ENCODE measurements at regions not wholly inside any gene's neighbourhood (a gene's known extent, or its start where the extent isn't known, plus 50 kb on each side); places are given as distances from the start of the nearest gene placed in this dataset.
"Not testable (repeated sequence)": the region's sequence is repeated elsewhere in the genome, so short reads cannot be mapped to it uniquely, and the experiment has no call there.

- ATAC-seq: peak; percentile 21 to 25
Observed at GRCh38 chr12:13342971-13343370, 146.4 kb downstream of the EMP1 start.

DNA sequence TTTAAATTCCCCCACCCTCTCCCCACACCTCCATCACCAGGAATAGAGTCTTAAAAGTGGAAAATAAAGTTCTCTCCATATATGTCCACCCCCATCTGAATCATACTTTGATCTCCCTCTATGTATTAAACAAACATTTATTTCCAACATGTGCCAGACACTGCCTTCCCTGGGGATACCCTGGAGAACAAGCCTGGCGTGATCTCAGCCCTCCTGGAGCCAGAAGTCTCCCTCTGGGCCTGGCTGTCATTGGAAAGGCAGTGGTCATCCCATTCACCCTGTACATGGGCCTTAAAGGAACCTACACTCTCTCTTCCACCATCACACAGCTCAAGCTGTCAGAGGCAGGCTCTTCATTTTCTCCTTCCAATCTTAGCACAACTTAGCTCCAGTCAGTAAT is 143.6 kb downstream of the EMP1 start:
- ATAC-seq: no peak

DNA sequence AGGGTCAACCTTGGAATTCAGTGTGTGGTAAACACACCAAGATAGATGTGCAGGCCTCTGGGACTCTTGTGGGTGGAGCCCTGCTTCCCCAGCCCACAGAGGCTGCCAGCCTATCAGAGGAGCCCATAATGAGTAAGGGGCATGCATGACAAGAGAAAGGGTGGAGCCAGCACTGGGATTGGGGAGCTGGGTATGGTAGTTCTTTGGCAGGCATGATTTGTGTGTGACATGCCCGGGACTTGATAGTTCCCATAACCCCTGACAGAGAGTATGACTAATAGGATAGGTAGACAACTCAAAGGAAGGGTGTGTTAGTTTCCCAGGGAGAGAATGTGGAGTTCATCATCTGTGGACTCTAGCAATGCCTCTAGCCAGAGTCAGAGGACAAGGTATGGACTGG is 143.0 kb downstream of the EMP1 start:
- no peak for ATAC-seq

- ATAC-seq: no peak
Observed at GRCh38 chr12:13339091-13339490, 142.6 kb downstream of the EMP1 start.

DNA sequence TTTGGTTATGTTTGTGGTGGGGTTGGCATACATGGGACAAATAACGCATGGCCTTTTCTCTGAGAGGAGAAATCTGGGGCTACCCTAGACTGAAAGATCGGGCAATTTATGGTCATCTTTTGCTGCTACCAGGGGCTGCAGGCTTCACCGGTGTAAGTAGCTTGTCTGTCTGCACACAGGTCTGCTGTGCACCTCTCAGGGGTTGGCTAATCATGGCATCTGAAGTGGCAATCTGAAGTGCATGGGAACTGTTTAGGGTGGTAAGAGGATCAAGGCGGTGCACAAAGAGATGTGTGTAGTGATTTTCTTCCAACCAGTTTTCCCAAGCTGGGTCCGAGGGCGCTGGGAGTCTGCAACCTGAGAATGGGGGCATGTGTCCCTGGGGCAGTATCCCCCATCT is 141.3 kb downstream of the EMP1 start:
- ATAC-seq: no peak

GRCh38 chr12:13336216-13336615 is 139.7 kb downstream of the EMP1 start:
- ATAC-seq: no peak

DNA sequence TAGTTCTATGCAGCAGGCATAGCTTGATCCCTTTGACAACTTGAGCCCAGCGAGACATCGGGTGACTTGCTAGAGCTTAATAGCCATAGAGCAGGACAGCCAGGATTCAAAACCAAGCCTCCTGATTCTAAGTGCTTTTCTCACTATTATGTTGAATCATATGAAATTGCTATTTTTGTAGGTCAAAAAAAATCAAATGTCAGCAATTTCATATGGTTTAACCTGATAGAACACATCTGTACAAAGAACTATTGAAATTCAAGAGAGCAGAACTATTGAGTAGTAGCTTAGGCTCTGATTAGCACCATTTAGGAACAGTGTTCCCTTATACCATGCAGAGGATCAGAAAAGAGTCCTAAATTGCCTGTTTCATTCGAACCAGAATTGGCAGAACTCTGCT is 132.0 kb downstream of the EMP1 start:
- ATAC-seq: no peak

GRCh38 chr12:13326076-13326475 is 129.6 kb downstream of the EMP1 start:
- no peak for ATAC-seq

DNA sequence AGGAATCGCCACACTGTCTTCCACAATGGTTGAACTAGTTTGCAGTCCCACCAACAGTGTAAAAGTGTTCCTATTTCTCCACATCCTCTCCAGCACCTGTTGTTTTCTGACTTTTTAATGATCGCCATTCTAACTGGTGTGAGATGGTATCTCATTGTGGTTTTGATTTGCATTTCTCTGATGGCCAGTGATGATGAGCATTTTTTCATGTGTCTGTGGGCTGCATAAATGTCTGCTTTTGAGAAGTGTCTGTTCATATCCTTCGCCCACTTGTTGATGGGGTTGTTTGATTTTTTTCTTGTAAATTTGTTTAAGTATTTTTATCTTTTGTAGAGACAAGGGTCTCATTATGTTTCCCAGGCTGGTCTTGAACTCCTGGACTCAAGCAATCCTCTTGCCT is 128.5 kb downstream of the EMP1 start:
- not testable (repeated sequence) for ATAC-seq

GRCh38 chr12:13318231-13319015 is 121.9 kb downstream of the EMP1 start:
- no peak for ATAC-seq

DNA sequence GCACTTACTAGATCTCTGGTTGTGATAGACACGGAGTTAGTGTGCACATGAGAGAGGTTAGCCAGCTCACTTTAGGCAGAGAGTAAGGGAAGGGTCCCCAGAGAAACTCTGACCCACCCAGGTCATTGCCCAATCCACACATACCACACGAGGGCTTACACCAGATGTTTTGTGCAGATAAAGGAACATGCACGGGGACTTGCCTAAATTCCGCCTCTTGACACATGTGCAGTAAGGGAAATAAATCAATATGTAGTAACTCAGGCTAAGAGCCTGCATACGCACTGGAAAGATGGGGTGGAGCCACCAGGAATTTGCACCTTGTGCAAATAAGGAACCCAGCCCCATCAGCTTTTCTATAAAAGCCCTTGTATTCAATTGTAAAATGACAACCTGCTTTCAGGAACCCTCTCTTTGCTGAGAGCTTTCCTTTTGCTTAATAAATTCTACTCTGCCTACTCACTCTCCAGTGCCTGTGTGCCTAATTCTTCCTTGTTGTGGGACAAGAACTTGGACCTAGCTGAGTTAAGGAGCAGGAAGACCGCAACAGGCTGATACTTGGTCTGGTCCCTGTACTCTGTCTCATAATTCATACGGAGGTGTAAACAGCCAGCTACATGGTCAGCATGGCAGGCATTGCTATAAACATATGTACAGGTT is 120.2 kb downstream of the EMP1 start:
- ATAC-seq: no peak

DNA sequence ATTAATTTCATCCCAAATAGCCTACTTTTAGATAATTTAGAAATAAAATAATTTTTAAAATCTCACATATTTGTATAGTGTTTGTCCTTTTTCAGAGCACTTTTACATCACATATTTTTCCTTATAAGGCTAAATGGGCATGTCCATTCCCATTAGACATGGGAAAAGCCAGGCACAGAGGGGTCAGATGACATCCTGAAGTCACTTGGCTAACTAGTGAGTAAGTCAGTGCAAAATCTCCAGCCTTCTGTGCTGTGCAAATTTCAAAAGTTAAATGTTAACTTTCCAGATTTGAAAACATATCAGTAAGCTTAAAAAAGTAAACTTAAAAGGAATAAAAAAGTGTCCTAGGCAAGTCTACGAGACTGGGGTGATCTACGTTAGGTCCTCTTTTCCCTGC is 117.4 kb downstream of the EMP1 start:
- no peak for ATAC-seq

- ATAC-seq: no peak
Observed at GRCh38 chr12:13311551-13311950, 115.0 kb downstream of the EMP1 start.

- ATAC-seq: no peak
Observed at GRCh38 chr12:13307143-13307816, 110.8 kb downstream of the EMP1 start.

DNA sequence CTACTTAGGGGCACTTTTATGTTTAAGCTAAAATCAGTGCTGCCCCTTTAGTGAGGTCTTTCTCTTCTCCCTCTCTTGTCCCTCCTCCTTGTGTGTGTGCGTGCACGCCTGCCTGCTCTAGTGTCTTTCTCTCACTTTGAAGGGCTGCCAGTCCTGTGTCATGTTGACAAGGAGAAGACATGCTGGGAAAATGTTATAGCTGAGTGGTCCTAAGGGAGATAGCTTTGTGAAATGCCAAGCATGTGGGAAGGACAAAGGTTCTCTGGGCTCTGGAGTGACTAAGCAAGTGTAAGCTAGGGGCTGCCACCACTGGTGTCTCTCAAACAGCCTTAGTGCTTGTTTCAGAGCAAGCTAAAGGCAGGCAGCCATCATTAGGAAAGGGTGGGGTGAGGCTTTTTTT is 108.4 kb downstream of the EMP1 start:
- no peak for ATAC-seq

DNA sequence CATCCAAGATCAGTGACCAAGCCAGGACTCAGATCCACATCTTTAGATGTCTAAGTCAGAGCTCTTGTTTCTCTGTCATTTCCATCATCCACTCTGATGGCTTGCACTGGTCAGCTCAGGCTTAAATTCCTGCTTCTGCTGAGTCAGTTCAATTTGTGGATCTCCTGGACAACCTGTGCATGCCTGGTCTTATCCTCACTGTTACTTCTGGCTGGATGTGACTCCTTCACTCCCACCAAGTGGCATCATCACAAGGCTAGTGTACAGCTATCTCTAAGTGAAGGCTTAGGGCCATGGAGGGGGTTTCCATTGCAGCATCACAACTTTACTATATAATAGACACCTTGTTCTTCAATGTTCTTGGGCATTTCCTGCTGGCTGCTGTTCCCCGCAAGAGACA is 102.9 kb downstream of the EMP1 start:
- ATAC-seq: no peak

- ATAC-seq: no peak
Observed at GRCh38 chr12:13293096-13293495, 96.6 kb downstream of the EMP1 start.

DNA sequence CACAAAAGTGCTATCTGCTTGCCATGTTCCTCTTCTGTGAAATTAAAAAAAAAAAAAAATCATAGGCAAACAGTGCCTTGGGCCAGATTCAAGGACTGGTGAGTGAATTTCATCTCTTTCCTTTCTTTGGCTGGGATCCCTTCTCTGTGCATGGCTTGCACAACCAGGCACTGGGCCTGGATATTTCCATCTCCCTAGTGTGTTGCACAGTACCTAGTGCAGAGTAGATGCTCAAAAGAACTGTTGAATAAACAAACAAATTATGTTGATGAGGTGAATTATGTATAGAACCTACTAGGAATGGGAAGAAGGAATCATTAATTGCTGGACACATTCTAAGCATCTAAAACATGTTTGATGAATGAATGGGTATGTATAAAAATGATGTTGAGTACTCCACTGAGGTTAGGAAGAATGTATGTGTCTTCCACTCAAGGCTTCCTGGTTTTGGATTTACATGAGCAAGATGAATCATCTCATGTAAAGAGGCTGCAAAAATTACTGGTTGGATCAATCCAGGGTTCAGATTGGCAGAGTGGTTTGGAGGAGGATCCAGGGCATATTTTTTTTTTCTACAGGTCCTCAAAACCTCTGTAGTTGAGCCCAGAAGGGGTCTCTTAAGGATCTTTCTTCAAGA is 93.2 kb downstream of the EMP1 start:
- ATAC-seq: no peak

DNA sequence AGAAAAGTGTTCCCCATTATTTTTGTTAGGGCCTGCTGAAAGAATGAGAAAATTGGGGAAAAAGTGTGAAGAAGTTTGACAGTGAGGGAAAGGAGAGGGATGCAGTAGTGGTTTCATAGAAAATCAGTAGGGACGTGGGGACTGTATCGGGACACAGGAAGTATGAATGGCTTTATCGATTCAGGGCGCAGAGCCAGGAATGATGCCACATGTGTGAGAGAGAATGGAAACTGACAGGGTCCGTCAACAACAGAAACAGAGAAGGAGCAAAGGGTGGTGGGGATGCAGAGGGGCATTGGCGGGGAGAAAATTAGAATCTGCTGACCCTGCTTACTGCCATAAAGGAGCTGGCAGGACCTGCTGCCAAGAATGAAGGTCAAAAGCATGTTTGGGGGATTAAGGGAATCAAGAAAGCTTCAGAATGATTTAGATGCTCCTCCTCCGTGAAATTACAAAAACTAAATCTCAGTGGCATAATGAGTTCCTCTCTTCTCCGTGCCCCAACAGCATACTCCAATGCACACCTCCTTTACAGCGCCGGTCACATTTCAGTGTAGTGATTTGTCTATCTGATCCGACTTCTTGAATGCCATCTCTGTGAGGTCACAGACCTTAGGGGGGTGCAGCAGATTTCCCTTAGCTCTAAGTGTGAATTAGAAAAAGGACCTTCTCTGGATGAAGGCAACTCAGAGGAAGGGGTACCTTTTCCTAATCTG is 92.6 kb downstream of the EMP1 start:
- no peak for ATAC-seq

DNA sequence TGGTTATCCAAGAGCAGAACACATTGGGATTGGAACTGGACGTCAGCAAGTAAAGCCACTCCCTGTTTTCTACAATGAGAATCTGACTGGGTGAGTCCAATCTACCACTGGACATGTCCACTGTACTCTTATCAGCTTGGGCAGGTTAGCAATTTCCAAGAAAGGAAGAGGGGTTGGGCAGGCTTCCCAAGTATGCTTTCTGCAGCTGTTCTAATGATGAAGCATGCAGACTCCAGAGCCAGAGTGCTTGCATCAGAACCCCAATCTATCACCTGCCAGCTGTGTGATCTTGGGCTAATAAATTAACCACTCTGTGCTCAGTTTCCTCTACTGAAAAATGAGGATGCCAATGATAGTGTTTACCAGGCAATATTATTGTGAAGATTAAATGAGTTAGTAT is 92.0 kb downstream of the EMP1 start:
- ATAC-seq: no peak

- ATAC-seq: no peak
Observed at GRCh38 chr12:13283867-13284266, 87.3 kb downstream of the EMP1 start.

DNA sequence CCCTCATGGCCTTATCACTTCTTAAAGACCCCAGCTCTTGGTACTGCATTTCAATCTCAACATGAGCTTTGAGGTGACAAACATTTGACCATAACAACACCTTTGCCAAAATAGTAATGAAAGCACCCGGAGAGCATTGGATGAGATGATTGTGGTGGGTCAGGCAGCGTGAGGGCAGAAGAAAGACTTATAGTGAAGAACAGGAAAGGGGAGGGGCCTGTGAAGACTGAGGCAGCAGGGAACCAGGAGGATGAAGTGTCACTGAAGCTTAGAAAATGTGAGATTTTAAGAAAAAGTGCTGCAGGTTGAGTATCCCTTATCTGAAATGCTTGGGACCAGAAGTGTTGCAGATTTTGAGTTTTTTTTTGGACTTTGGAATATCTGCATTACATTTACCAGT is 86.3 kb downstream of the EMP1 start:
- ATAC-seq: no peak

- peak; percentile 73 to 84 for ATAC-seq
Observed at GRCh38 chr12:13278249-13278787, 81.8 kb downstream of the EMP1 start.
